Memory B cell (primary cell): ENCODE measurements at regions not wholly inside any gene's neighbourhood (a gene's known extent, or its start where the extent isn't known, plus 50 kb on each side); places are given as distances from the start of the nearest gene placed in this dataset.

Experiments used
- ATAC-seq: fragments of 150-1000 bp; cut with Tn5 transposase; 2 replicates; pipeline ENCODE4 v1.10.0; 2021; ENCODE audit warnings: low read depth, mild to moderate bottlenecking, moderate library complexity
- DNase-seq, 2 donors: peaks; one replicate each; pipeline ENCODE4 v3.0.0; 2022; ENCODE audit warnings: low spot score in 2 of 2
- H3K27ac Mint-ChIP-seq: one replicate; pipeline ENCODE4 v1.8.0; 2022; ENCODE audit warnings: mild to moderate bottlenecking, moderate library complexity, mixed read lengths
- H3K27me3 Mint-ChIP-seq: one replicate; pipeline ENCODE4 v1.8.0; 2022; ENCODE audit warnings: mixed read lengths
- H3K36me3 Mint-ChIP-seq: one replicate; pipeline ENCODE4 v1.8.0; 2022; ENCODE audit warnings: mild to moderate bottlenecking, mixed read lengths
- H3K4me1 Mint-ChIP-seq: one replicate; pipeline ENCODE4 v1.8.0; 2022; ENCODE audit warnings: mixed read lengths
- H3K4me3 Mint-ChIP-seq: one replicate; pipeline ENCODE4 v1.8.0; 2022; ENCODE audit warnings: mild to moderate bottlenecking, moderate library complexity, mixed read lengths
- H3K9me3 Mint-ChIP-seq: one replicate; pipeline ENCODE4 v1.8.0; 2022; ENCODE audit warnings: mixed read lengths

GRCh38 chr14:76924371-76925096 lies 98.3 kb downstream of the LRRC74A start:
- H3K9me3 Mint-ChIP-seq = no peaks in the 10 kb centered on the region
- no peak for DNase-seq
- peaks cover 13% of the 10 kb centered on the region for H3K27me3 Mint-ChIP-seq
- no peak overlapping the region for H3K4me3 Mint-ChIP-seq
- peak overlapping the region; percentile 87 for H3K27ac Mint-ChIP-seq
- ATAC-seq = peak; percentile 55
- peaks cover 25% of the 10 kb centered on the region for H3K4me1 Mint-ChIP-seq
- peaks cover 4% of the 10 kb centered on the region for H3K36me3 Mint-ChIP-seq

- H3K4me1 Mint-ChIP-seq = peaks cover 22% of the 10 kb centered on the region
- peaks cover 4% of the 10 kb centered on the region for H3K36me3 Mint-ChIP-seq
- DNase-seq = no peak
- ATAC-seq = no peak
- H3K4me3 Mint-ChIP-seq = no peak overlapping the region
- peaks cover 13% of the 10 kb centered on the region for H3K27me3 Mint-ChIP-seq
- peak overlapping the region; percentile 87 for H3K27ac Mint-ChIP-seq
- H3K9me3 Mint-ChIP-seq = no peaks in the 10 kb centered on the region
These were observed 97.5 kb downstream of the LRRC74A start for GRCh38 chr14:76923431-76924370.

- ATAC-seq (no peak), DNase-seq (no peak)
- peak overlapping the region; percentile 55 for H3K27ac Mint-ChIP-seq
- peaks cover 13% of the 10 kb centered on the region for H3K27me3 Mint-ChIP-seq
- H3K4me3 Mint-ChIP-seq = no peak overlapping the region
- peaks cover 19% of the 10 kb centered on the region for H3K4me1 Mint-ChIP-seq
- H3K36me3 Mint-ChIP-seq = peaks cover 4% of the 10 kb centered on the region
- no peaks in the 10 kb centered on the region for H3K9me3 Mint-ChIP-seq
These were observed 96.4 kb downstream of the LRRC74A start for GRCh38 chr14:76922584-76922983.

DNA sequence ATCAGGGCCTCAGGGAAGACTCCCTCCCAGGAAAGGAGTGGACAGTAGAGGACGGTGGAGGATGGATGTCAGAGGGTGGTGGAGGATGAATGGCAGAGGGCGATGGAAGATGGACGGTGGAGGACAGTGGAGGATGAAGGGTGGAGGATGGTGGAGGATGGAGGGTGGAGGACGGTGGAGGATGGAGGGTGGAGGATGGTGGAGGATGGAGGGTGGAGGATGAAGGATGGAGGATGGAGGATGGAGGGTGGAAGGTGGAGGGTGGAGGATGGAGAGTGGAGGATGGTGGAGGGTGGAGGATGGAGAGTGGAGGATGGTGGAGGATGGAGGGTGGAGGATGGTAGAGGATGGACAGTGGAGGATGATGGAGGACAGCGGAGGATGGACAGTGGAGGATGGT lies 95.9 kb downstream of the LRRC74A start:
- peaks cover 16% of the 10 kb centered on the region for H3K4me1 Mint-ChIP-seq
- H3K4me3 Mint-ChIP-seq = no peak overlapping the region
- ATAC-seq (no peak), DNase-seq (no peak)
- H3K27me3 Mint-ChIP-seq = peaks cover 13% of the 10 kb centered on the region
- no peaks in the 10 kb centered on the region for H3K9me3 Mint-ChIP-seq
- peak overlapping the region; percentile 55 for H3K27ac Mint-ChIP-seq
- peaks cover 4% of the 10 kb centered on the region for H3K36me3 Mint-ChIP-seq

DNA sequence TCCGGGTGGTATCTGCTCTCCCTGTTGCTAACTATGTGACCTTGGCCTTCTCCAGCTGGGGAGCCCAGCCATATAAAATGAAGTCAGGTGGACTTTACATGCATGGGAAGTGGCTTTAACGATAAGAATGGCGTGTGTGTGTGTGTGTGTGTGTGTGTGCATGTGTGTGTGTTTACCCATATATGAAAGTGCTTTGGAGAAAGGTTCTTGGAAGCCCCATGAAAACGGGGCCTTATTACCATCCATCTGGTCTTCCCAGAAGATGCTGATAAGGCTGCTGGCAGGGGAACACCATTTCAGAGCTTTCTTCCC lies 94.8 kb downstream of the LRRC74A start:
- no peak overlapping the region for H3K4me3 Mint-ChIP-seq
- H3K27ac Mint-ChIP-seq = no peak overlapping the region
- peaks cover 4% of the 10 kb centered on the region for H3K36me3 Mint-ChIP-seq
- no peaks in the 10 kb centered on the region for H3K9me3 Mint-ChIP-seq
- peaks cover 9% of the 10 kb centered on the region for H3K4me1 Mint-ChIP-seq
- H3K27me3 Mint-ChIP-seq = peaks cover 13% of the 10 kb centered on the region
- DNase-seq (no peak), ATAC-seq (no peak)

DNA sequence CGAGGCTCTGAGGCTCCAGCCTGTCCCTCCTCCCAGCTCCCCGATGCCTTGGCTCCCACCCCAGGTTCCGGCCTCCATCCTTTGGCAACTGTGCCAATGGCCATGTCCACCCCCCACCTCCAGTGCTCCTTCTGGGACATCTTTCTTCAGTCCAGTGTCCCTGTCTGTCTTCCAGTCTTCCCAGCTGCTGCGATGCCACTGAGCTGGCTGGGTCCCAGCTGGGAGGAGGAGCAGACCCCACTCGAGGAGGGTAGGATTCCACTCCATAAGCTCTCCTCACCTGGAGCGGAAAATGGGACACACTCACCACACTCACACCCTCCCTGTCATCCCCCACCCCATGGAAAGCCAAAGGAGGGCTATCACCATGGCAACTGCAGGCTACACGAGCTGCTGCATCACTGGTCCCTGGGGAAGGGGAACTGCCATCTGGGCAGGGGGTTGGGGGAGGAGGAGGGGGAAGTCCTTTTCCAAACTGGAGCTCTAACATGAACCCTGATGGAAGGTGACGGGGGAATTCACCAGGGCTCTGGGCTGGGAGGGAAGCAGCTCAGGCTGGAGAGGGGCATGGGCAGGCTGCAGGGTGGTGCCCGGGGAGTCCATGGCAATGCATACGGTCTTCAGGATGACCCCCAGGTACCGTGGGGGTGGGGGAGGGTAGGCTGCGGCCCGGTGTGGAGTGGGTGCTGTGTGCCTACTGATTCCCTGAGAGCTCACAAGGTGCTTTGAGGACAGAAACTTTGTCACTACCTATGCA lies 94.3 kb downstream of the LRRC74A start:
- no peak for DNase-seq
- no peak overlapping the region for H3K27ac Mint-ChIP-seq
- H3K27me3 Mint-ChIP-seq = peaks cover 13% of the 10 kb centered on the region
- H3K4me3 Mint-ChIP-seq = no peak overlapping the region
- H3K36me3 Mint-ChIP-seq = peaks cover 4% of the 10 kb centered on the region
- no peaks in the 10 kb centered on the region for H3K9me3 Mint-ChIP-seq
- ATAC-seq = no peak
- peaks cover 9% of the 10 kb centered on the region for H3K4me1 Mint-ChIP-seq

DNA sequence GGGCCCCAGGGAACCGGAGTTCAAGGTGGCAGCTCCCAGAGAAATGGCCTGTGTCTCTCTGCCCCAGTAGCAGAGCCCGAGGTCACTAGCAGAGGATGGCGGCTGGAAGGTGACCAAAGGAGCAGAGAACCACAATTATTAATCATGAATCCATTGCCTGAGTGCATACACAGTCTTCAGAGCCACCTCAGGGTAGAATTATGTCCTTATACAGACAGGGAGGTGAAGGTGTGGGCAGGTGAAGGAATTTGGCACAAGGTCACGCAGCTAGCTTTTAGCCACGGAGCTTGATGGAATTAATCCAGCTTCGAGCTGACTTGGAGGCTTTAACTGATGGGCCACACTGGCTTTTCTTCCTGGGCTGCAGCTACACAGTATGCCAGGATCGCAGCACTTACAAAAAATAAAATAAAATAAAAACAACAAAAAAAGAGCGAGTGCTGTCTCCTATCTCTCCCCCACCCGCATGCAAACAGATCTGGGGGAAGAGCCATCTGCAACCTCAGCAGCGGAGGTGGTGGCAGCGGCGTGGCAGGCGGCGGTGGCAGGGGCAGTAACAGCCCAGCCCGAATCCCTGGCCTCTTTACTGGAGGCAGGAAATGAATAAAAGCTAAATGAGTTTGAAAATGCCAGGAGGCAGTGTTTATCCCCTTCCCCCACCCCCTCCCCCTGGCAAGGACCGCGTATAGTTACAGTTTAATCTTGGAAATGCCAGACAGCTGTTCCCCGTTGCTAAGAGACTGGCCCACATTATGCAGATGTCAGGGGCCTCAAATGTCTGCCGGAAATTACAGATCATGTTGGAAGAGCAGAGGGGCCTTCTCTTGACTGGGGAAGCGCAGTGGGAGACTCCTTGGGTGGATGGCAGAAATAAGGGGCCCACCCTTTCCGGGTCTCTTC lies 93.5 kb downstream of the LRRC74A start:
- Mint-ChIP-seq H3K4me3 (no peak overlapping the region), H3K27ac (no peak overlapping the region), H3K9me3 (no peaks in the 10 kb centered on the region), H3K36me3 (peaks cover 4% of the 10 kb centered on the region), H3K27me3 (peaks cover 13% of the 10 kb centered on the region), H3K4me1 (peaks cover 9% of the 10 kb centered on the region)
- DNase-seq (no peak), ATAC-seq (peak; percentile 41)
